Right lobe of liver (tissue), 4 donors: ENCODE measurements at regions not wholly inside any gene's neighbourhood (a gene's known extent, or its start where the extent isn't known, plus 50 kb on each side); places are given as distances from the start of the nearest gene placed in this dataset.

ENCODE experiments used
- CTCF ChIP-seq, 4 donors: fragments of 200-600 bp in 3 of 4; fragments of 450-650 bp in 1 of 4; IDR thresholded peaks; one replicate each; pipeline versions ENCODE4 v1.5.1 to v1.8.0; 2016 to 2022; ENCODE audit warnings: antibody characterized with exemption in 4 of 4, mild to moderate bottlenecking in 2 of 4
- POLR2A ChIP-seq: fragments of 450-650 bp; IDR thresholded peaks from one replicate; pipeline ENCODE4 v1.6.1; 2017; ENCODE audit warnings: antibody characterized with exemption, mild to moderate bottlenecking
- donor health status: DM: no; HTN: no; CAD: no.
- donor health status: DM: no; HTN: no; CAD: no.
- donor health status: DM: no; HTN: yes; CAD: no.

GRCh38 chr3:88703501-88704059, 403.8 kb upstream of the EPHA3 start:
- TF ChIP-seq CTCF (IDR thresholded peaks at IDR 0.05) (no peak), POLR2A (no peak)
